ENCODE measurements at regions not wholly inside any gene's neighbourhood (a gene's known extent, or its start where the extent isn't known, plus 50 kb on each side); places are given as distances from the start of the nearest gene placed in this dataset.

DNA sequence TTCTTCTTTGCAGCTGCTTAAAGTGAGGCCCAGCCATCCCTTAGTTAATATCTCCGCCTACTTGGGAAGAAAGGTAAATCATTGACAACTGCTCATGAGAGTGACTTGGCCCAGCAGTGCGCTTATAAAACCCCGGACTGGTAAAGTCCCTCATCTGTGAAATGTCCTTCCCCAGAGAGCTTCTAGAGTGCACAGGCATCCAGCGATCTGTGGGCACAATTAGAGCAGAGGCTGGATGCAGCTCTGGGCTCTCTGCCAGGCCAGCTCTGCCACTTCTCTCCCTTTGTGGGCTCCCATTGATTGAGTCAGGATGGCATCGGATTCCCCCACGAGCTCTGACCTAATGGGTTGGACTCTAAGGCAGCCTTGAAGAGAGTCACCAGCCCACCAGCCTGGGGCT is 219.0 kb upstream of the LINGO1 start:
- peaks cover 29% of the 10 kb centered on the region for H3K27me3 ChIP-seq (replicated peaks; ENCODE audit: insufficient read depth, low read length)
- no peak overlapping the region for H3K9ac ChIP-seq (ENCODE audit: low read length)
- no peaks in the 10 kb centered on the region for H3F3A ChIP-seq (ENCODE audit: insufficient read depth, low read length)
- no peaks in the 10 kb centered on the region for H3K4me1 ChIP-seq (ENCODE audit: low read length)
- DNase-seq = no peak
- no peaks in the 10 kb centered on the region for H3K9me3 ChIP-seq (replicated peaks; ENCODE audit: insufficient read depth, low read length)
- H4K20me1 ChIP-seq (ENCODE audit: insufficient read depth, low read length) = no peaks in the 10 kb centered on the region
- TF ChIP-seq EZH2 (optimal IDR thresholded peaks at IDR 0.05; ENCODE audit: low read depth, low read length) (no peak), EZH2phosphoT487 (IDR thresholded peaks at IDR 0.05; ENCODE audit: low read length) (no peak)
- TF ChIP-seq, protein P1, sequence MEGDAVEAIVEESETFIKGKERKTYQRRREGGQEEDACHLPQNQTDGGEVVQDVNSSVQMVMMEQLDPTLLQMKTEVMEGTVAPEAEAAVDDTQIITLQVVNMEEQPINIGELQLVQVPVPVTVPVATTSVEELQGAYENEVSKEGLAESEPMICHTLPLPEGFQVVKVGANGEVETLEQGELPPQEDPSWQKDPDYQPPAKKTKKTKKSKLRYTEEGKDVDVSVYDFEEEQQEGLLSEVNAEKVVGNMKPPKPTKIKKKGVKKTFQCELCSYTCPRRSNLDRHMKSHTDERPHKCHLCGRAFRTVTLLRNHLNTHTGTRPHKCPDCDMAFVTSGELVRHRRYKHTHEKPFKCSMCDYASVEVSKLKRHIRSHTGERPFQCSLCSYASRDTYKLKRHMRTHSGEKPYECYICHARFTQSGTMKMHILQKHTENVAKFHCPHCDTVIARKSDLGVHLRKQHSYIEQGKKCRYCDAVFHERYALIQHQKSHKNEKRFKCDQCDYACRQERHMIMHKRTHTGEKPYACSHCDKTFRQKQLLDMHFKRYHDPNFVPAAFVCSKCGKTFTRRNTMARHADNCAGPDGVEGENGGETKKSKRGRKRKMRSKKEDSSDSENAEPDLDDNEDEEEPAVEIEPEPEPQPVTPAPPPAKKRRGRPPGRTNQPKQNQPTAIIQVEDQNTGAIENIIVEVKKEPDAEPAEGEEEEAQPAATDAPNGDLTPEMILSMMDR (IDR thresholded peaks at IDR 0.05; ENCODE audit: low read length) = no peak
- H3K79me2 ChIP-seq (ENCODE audit: low read length) = no peaks in the 10 kb centered on the region
- no peaks in the 10 kb centered on the region for H3K9me2 ChIP-seq (replicated peaks; ENCODE audit: insufficient read depth, low read length)
- no peak overlapping the region for H3K4me3 ChIP-seq (ENCODE audit: low read length)
- no peak overlapping the region for H3K27ac ChIP-seq (ENCODE audit: low read length)
- no peak overlapping the region for H3K4me2 ChIP-seq (ENCODE audit: low read depth, low read length)
- no peak overlapping the region for H2AFZ ChIP-seq (ENCODE audit: low read length)
- no peaks in the 10 kb centered on the region for H3K36me3 ChIP-seq (replicated peaks; ENCODE audit: insufficient read depth, low read length)

GRCh38 chr15:77851086-77851485 is 218.4 kb upstream of the LINGO1 start:
- Histone ChIP-seq H3K9ac (ENCODE audit: low read length) (no peak overlapping the region), H3K4me3 (ENCODE audit: low read length) (no peak overlapping the region), H3K36me3 (replicated peaks; ENCODE audit: insufficient read depth, low read length) (no peaks in the 10 kb centered on the region), H3K9me3 (replicated peaks; ENCODE audit: insufficient read depth, low read length) (no peaks in the 10 kb centered on the region), H4K20me1 (ENCODE audit: insufficient read depth, low read length) (no peaks in the 10 kb centered on the region), H3K27ac (ENCODE audit: low read length) (no peak overlapping the region), H3K27me3 (replicated peaks; ENCODE audit: insufficient read depth, low read length) (peaks cover 29% of the 10 kb centered on the region), H3K9me2 (replicated peaks; ENCODE audit: insufficient read depth, low read length) (no peaks in the 10 kb centered on the region), H2AFZ (ENCODE audit: low read length) (no peak overlapping the region), H3K79me2 (ENCODE audit: low read length) (no peaks in the 10 kb centered on the region), H3F3A (ENCODE audit: insufficient read depth, low read length) (no peaks in the 10 kb centered on the region), H3K4me2 (ENCODE audit: low read depth, low read length) (no peak overlapping the region), H3K4me1 (ENCODE audit: low read length) (no peaks in the 10 kb centered on the region)
- TF ChIP-seq EZH2 (optimal IDR thresholded peaks at IDR 0.05; ENCODE audit: low read depth, low read length) (no peak), EZH2phosphoT487 (IDR thresholded peaks at IDR 0.05; ENCODE audit: low read length) (no peak)
- no peak for DNase-seq

DNA sequence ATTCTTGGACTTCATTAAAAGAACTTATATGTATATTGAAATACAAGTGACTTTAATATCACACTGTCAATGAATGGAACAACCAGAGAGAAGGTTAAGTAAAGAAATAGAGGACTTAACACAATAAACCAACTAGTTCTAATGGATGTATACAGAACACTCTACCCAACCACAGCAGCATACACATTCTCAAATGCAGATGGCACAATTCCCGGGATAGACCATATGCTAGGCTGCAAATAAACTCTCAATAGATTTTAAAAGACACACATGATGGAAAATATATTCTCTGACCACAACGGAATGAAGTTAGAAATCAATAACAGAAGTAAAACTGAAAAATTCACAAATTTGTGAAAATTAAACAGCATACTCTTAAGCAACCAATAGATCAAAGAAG is 214.3 kb upstream of the LINGO1 start:
- Histone ChIP-seq H3K4me1 (ENCODE audit: low read length) (peaks cover 3% of the 10 kb centered on the region; the same call in 1 of the 2 replicates), H3K36me3 (replicated peaks; ENCODE audit: insufficient read depth, low read length) (no peaks in the 10 kb centered on the region), H3K4me3 (ENCODE audit: low read length) (no peak overlapping the region), H3K27me3 (replicated peaks; ENCODE audit: insufficient read depth, low read length) (peaks cover 9% of the 10 kb centered on the region; the same call in 1 of the 2 replicates), H3K79me2 (ENCODE audit: low read length) (no peaks in the 10 kb centered on the region), H4K20me1 (ENCODE audit: insufficient read depth, low read length) (no peaks in the 10 kb centered on the region), H3K27ac (ENCODE audit: low read length) (no peak overlapping the region), H2AFZ (ENCODE audit: low read length) (no peak overlapping the region), H3K4me2 (ENCODE audit: low read depth, low read length) (no peak overlapping the region), H3K9ac (ENCODE audit: low read length) (no peak overlapping the region), H3K9me2 (replicated peaks; ENCODE audit: insufficient read depth, low read length) (no peaks in the 10 kb centered on the region), H3F3A (ENCODE audit: insufficient read depth, low read length) (no peaks in the 10 kb centered on the region), H3K9me3 (replicated peaks; ENCODE audit: insufficient read depth, low read length) (no peaks in the 10 kb centered on the region)
- TF ChIP-seq, protein P1 (IDR thresholded peaks at IDR 0.05; ENCODE audit: low read length) = no peak
- TF ChIP-seq EZH2 (optimal IDR thresholded peaks at IDR 0.05; ENCODE audit: low read depth, low read length) (no peak), EZH2phosphoT487 (IDR thresholded peaks at IDR 0.05; ENCODE audit: low read length) (no peak)
- DNase-seq = no peak

- Histone ChIP-seq H3F3A (ENCODE audit: insufficient read depth, low read length) (no peaks in the 10 kb centered on the region), H3K9me3 (replicated peaks; ENCODE audit: insufficient read depth, low read length) (no peaks in the 10 kb centered on the region)
- DNase-seq = no peak
Observed at GRCh38 chr15:77846360-77846759, 213.6 kb upstream of the LINGO1 start.

More at GRCh38 chr15:77846360-77846759, 213.6 kb upstream of the LINGO1 start:
- TF ChIP-seq EZH2phosphoT487 (IDR thresholded peaks at IDR 0.05; ENCODE audit: low read length) = no peak
- Histone ChIP-seq H3K27me3 (replicated peaks; ENCODE audit: insufficient read depth, low read length) (0 out of 2 replicates have a peak, but pooled peaks cover 8% of the 10 kb centered on the region), H3K4me3 (ENCODE audit: low read length) (no peak overlapping the region), H3K79me2 (ENCODE audit: low read length) (no peaks in the 10 kb centered on the region), H3K9me2 (replicated peaks; ENCODE audit: insufficient read depth, low read length) (no peaks in the 10 kb centered on the region), H3K36me3 (replicated peaks; ENCODE audit: insufficient read depth, low read length) (no peaks in the 10 kb centered on the region), H3K4me2 (ENCODE audit: low read depth, low read length) (no peak overlapping the region), H4K20me1 (ENCODE audit: insufficient read depth, low read length) (no peaks in the 10 kb centered on the region), H3K4me1 (ENCODE audit: low read length) (peaks cover 3% of the 10 kb centered on the region; the same call in 1 of the 2 replicates), H3K9ac (ENCODE audit: low read length) (no peak overlapping the region), H3K27ac (ENCODE audit: low read length) (no peak overlapping the region), H2AFZ (ENCODE audit: low read length) (no peak overlapping the region)

All from MM.1S (cell line).